Small intestine (tissue), 7 donors: ENCODE measurements at regions not wholly inside any gene's neighbourhood (a gene's known extent, or its start where the extent isn't known, plus 50 kb on each side); places are given as distances from the start of the nearest gene placed in this dataset.

ENCODE experiments used
- DNase-seq, 2 donors: peaks; one replicate each; pipeline versions ENCODE4 v3.0.0 to v3.0.0-alpha.2; 2013
- FAIRE-seq: peaks from 2 replicates; lab custom pipeline; 2012; peaks lifted over from hg19 to GRCh38; lab: Jason Lieb, UNC
- H3K27ac ChIP-seq, 3 donors: one replicate each; pipeline ENCODE4 v1.5.1; 2013; ENCODE audit warnings: low read length in 2 of 3, mild to moderate bottlenecking in 2 of 3, control low read depth in 1 of 3, inconsistent platforms in 1 of 3, low read depth in 1 of 3, moderate library complexity in 1 of 3
- H3K27me3 ChIP-seq, 3 donors: one replicate each; pipeline ENCODE4 v1.6.1; 2013; ENCODE audit warnings: low read length in 3 of 3, inconsistent platforms in 1 of 3; ENCODE audit not compliant: control insufficient read depth in 3 of 3, insufficient read depth in 3 of 3
- H3K36me3 ChIP-seq, 3 donors: one replicate each; pipeline ENCODE4 v1.6.1; 2013; ENCODE audit warnings: low read length in 3 of 3, inconsistent platforms in 1 of 3, low read depth in 1 of 3, mild to moderate bottlenecking in 1 of 3, moderate library complexity in 1 of 3; ENCODE audit not compliant: control insufficient read depth in 3 of 3, insufficient read depth in 2 of 3
- H3K4me1 ChIP-seq, 3 donors: one replicate each; pipeline ENCODE4 v1.6.1; 2013; ENCODE audit warnings: low read length in 2 of 3, inconsistent platforms in 1 of 3, low read depth in 1 of 3, mild to moderate bottlenecking in 1 of 3, moderate library complexity in 1 of 3; ENCODE audit not compliant: control insufficient read depth in 3 of 3, insufficient read depth in 2 of 3
- H3K4me3 ChIP-seq, 3 donors: one replicate each; pipeline ENCODE4 v1.5.1; 2013; ENCODE audit warnings: low read length in 3 of 3, control low read depth in 1 of 3, inconsistent platforms in 1 of 3, low read depth in 1 of 3, mild to moderate bottlenecking in 1 of 3, moderate library complexity in 1 of 3
- H3K9me3 ChIP-seq, 2 donors: one replicate each; pipeline ENCODE4 v1.6.1; 2013; ENCODE audit warnings: low read depth in 1 of 2, low read length in 1 of 2; ENCODE audit not compliant: control insufficient read depth in 2 of 2, insufficient read depth in 1 of 2
- WGBS, 3 donors: extraction: QIAGEN DNeasy Blood & Tissue Kit; methylation state at CpG; one replicate each; pipeline ENCODE4 v1.1.7; 2013; 5-methylcytosine and 5-hydroxymethylcytosine counted together
- donor health status: healthy with polysubstance abuse.
- donor health status: control.
- donor health status: control.
- donor health status: Bipolar disorder and iron deficiency.
- donor health status: healthy.

DNA sequence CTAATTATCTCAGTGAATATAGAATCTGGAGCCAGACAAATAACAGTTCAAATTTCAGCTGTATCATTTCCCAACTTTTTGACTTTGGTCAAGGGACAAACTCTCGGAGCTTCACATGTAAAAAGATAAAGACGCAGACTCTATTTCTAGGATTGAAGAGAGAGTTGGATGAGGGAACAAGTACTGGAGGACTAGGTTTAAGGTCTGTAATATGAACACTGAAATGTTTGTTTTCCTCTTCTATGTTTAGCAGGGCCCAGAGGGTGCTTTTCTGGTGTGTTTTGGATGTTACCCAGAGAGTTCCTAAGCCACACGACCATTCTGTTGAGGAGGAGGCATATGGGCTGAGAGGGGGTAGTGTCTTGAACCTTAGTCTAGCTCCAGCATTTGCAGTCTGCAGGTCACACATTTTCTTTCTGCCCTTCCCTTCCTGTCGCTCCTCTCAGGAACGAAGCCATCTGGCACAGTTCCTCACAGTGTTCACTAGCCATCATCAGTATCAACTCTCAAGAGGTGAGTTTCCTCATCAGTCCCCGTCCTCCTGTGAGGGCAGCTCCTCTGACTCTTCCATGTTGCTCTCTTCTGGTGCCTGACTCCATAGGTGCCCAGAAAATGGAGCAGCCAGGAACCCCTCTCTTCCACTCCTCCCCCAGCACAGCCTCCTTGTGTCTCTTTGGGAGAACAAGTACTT lies 250.1 kb downstream of the SQOR start:
- WGBS, 3 donors = 67 to 74% (median 74%) methylated on average over 6 of the region's 6 CpGs
- Histone ChIP-seq H3K9me3 (no peaks in the 10 kb centered on the region), H3K36me3 (no peaks in the 10 kb centered on the region), H3K27ac (no peak overlapping the region), H3K4me3 (no peak overlapping the region), H3K4me1 (no peaks in the 10 kb centered on the region), H3K27me3 (no peaks in the 10 kb centered on the region)
- DNase-seq = no peak
- FAIRE-seq = no peak

DNA sequence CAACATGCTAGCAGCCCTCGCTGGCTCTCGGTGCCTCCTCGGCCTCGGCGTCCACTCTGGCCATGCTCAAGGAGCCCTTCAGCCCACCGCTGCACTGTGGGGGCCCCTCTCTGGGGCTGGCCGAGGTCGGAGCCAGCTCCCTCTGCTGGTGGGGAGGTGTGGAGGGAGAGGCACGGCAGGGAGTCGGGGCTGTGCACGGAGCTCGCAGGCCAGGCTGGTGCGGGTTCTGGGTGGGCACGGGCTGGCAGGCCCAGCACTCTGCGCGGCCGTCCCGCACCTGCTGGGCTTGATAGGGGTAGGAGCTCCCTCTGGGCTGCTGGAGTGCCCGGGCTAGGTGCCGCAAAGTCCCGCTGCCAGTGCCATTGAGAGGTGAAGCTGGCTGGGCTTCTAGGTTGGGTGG lies 251.0 kb downstream of the SQOR start:
- H3K4me1 ChIP-seq = no peaks in the 10 kb centered on the region
- 93 to 95% (median 94%) methylated on average over 21 of the region's 21 CpGs for WGBS, 3 donors

DNA sequence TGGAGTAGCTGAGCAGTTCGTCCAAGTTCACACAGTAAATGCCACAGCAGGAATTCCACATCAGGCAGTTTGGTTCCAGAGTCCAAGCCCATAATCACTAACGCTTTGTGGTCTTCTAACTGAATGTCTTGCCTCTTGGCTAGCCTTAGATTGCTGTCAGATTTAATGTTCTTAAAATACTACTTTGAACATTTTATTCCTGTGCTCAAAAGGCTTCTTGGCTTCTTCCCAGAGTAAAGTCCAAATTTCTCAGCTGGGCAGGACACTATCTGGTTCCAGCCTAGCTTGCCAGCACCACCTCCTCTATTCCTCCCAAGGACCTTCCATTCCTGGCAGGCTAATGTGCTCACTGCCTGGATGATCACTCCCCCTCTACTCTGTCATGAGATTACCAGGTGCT lies 256.9 kb downstream of the SQOR start:
- Histone ChIP-seq H3K27me3 (no peaks in the 10 kb centered on the region), H3K36me3 (no peaks in the 10 kb centered on the region), H3K27ac (no peak overlapping the region), H3K9me3 (no peaks in the 10 kb centered on the region), H3K4me1 (no peaks in the 10 kb centered on the region), H3K4me3 (no peak overlapping the region)
- DNase-seq (no peak), FAIRE-seq (no peak)
- 6 to 48% (median 19%) methylated on average over 2 of the region's 2 CpGs for WGBS, 3 donors

More for the DNA sequence above, 251.0 kb downstream of the SQOR start:
- H3K27ac ChIP-seq = no peak overlapping the region
- FAIRE-seq (no peak), DNase-seq (no peak)
- no peaks in the 10 kb centered on the region for H3K9me3 ChIP-seq
- H3K27me3 ChIP-seq = no peaks in the 10 kb centered on the region
- H3K36me3 ChIP-seq = no peaks in the 10 kb centered on the region
- H3K4me3 ChIP-seq = no peak overlapping the region

DNA sequence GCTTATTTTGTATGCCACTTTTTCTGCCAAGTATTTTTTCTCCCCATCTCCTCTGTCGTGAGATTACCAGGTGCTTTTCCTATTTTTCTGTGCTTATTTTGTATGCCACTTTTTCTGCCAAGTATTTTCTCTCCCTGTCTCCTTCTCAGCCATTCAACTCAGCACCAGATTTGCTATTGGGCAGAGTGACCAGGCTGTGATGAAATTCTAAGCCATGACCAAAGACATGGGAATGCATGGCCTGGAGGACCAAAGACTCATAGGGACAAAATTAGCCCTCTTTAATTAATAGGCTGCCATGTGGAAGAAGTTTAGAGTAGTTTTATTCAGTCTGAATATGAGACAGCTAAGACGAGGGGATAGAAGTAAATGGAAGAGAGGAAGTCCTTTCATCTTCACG lies 257.4 kb downstream of the SQOR start:
- no peak overlapping the region for H3K4me3 ChIP-seq
- FAIRE-seq (no peak), DNase-seq (no peak)
- H3K4me1 ChIP-seq = no peaks in the 10 kb centered on the region
- H3K27me3 ChIP-seq = no peaks in the 10 kb centered on the region
- 70% methylated on average over 3 of the region's 3 CpGs for WGBS, 3 donors
- no peaks in the 10 kb centered on the region for H3K36me3 ChIP-seq
- H3K27ac ChIP-seq = no peak overlapping the region
- H3K9me3 ChIP-seq = no peaks in the 10 kb centered on the region

DNA sequence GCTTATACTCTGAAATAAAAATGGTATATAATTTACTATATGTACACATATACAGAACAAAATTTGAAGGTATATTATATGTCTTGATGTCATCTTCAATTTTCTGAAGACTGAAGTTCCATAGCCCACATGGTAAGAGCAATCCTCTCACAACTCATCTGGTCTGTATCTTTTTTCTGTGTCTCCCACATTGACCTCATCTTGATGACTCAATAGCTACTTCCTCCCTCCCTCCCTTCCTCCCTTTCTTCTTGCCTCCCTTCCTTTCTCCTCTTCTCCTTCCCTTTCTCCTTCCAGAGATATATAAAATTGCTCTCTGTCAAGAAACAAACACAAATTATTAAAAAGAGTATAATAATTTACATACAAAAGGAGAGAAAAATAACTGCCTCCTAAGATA lies 268.5 kb downstream of the SQOR start:
- Histone ChIP-seq H3K4me1 (no peaks in the 10 kb centered on the region), H3K27me3 (no peaks in the 10 kb centered on the region), H3K4me3 (no peak overlapping the region), H3K36me3 (no peaks in the 10 kb centered on the region), H3K27ac (no peak overlapping the region), H3K9me3 (no peaks in the 10 kb centered on the region)
- DNase-seq (no peak), FAIRE-seq (no peak)

GRCh38 chr15:45904019-45904418 lies 269.2 kb downstream of the SQOR start:
- no peaks in the 10 kb centered on the region for H3K9me3 ChIP-seq
- DNase-seq = no peak
- no peaks in the 10 kb centered on the region for H3K4me1 ChIP-seq
- FAIRE-seq = no peak
- WGBS, 3 donors = 89 to 97% (median 94%) methylated on average over 3 of the region's 3 CpGs
- H3K27me3 ChIP-seq = no peaks in the 10 kb centered on the region
- no peak overlapping the region for H3K27ac ChIP-seq
- no peaks in the 10 kb centered on the region for H3K36me3 ChIP-seq
- H3K4me3 ChIP-seq = no peak overlapping the region

DNA sequence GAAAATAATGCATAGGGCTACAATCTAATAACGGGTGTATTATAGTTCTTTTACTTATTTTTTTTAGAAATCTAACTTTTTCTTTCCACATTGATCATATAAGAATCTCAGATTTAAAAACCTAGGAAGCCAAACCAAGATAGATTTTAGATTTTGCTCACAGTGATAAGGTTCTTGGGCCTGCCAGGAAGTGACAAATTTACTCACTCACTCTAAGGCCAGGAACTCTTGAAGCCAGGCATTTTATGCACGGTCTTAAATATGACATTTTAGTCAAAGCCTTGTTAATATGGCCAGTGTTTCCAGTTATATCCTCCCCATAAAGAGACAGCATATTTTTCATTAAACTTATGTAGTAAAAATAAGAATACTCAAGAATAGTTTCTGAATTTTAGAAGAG lies 271.4 kb downstream of the SQOR start:
- H3K36me3 ChIP-seq = no peaks in the 10 kb centered on the region
- no peaks in the 10 kb centered on the region for H3K27me3 ChIP-seq
- DNase-seq (no peak), FAIRE-seq (no peak)
- H3K9me3 ChIP-seq = no peaks in the 10 kb centered on the region
- H3K4me3 ChIP-seq = no peak overlapping the region
- whole genome bisulfite sequencing, 3 donors = 67 to 74% (median 70%) methylated on average over 2 of the region's 2 CpGs
- no peak overlapping the region for H3K27ac ChIP-seq
- no peaks in the 10 kb centered on the region for H3K4me1 ChIP-seq

GRCh38 chr15:45910671-45911070 lies 275.8 kb downstream of the SQOR start:
- Histone ChIP-seq H3K27me3 (no peaks in the 10 kb centered on the region), H3K9me3 (no peaks in the 10 kb centered on the region), H3K27ac (no peak overlapping the region), H3K4me1 (no peaks in the 10 kb centered on the region), H3K4me3 (no peak overlapping the region), H3K36me3 (no peaks in the 10 kb centered on the region)
- 57 to 70% (median 57%) methylated on average over 3 of the region's 3 CpGs for WGBS, 3 donors
- no peak for FAIRE-seq
- no peak for DNase-seq

DNA sequence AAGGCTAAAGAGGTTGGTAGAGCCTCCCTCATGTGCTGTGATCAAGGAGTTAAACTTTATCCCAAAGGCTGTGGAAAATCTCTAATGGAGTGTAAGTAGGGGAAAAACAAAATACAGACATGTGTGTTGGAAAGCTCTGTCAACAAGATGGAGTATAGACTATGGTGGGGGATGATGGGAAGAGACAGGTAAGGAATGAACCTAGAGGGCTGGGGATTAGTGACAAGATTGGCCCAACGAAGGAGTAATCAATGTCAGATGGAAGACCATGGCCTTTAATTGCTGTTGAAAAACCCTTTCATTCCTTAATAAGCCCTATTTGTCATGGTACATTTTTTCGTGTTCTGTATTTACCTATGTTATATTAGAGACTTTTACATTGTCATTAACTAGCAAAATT lies 278.6 kb downstream of the SQOR start:
- FAIRE-seq (no peak), DNase-seq (no peak)
- H3K27me3 ChIP-seq = no peaks in the 10 kb centered on the region
- H3K36me3 ChIP-seq = no peaks in the 10 kb centered on the region
- WGBS, 3 donors = 53 to 71% (median 60%) methylated on average over 2 of the region's 2 CpGs
- H3K9me3 ChIP-seq = no peaks in the 10 kb centered on the region
- no peak overlapping the region for H3K27ac ChIP-seq
- H3K4me3 ChIP-seq = no peak overlapping the region
- H3K4me1 ChIP-seq = no peaks in the 10 kb centered on the region
